GM12872 (cell line): ENCODE measurements at regions not wholly inside any gene's neighbourhood (a gene's known extent, or its start where the extent isn't known, plus 50 kb on each side); places are given as distances from the start of the nearest gene placed in this dataset.

Experiments used
- CTCF ChIP-seq: IDR thresholded peaks from 3 replicates; pipeline ENCODE4 v1.5.1; 2011; ENCODE audit warnings: low read depth, mild to moderate bottlenecking, low read length, moderate library complexity; ENCODE audit not compliant: insufficient read depth

GRCh38 chrY:8687154-8687553, 650.1 kb upstream of the TSPY4 start:
- TF ChIP-seq CTCF: no peak

GRCh38 chrY:8690901-8691685, 646.2 kb upstream of the TSPY4 start:
- TF ChIP-seq CTCF: no peak

- no peak for TF ChIP-seq CTCF
Observed at GRCh38 chrY:8698571-8698970, 638.7 kb upstream of the TSPY4 start.

- no peak for TF ChIP-seq CTCF
Observed at GRCh38 chrY:8705636-8706300, 631.5 kb upstream of the TSPY4 start.

GRCh38 chrY:8712296-8712695, 625.0 kb upstream of the TSPY4 start:
- no peak for TF ChIP-seq CTCF

GRCh38 chrY:8715226-8715625, 622.0 kb upstream of the TSPY4 start:
- TF ChIP-seq CTCF: no peak

- no peak for TF ChIP-seq CTCF
Observed at GRCh38 chrY:8726616-8727015, 610.6 kb upstream of the TSPY4 start.
